ENCODE measurements at regions not wholly inside any gene's neighbourhood (a gene's known extent, or its start where the extent isn't known, plus 50 kb on each side); places are given as distances from the start of the nearest gene placed in this dataset.

- H4K91ac ChIP-seq (ENCODE audit: insufficient read length, low read depth, low read length) = no peak overlapping the region
- no peak overlapping the region for H3T11ph ChIP-seq (ENCODE audit: low read length)
- Mint-ChIP-seq H3K36me3 (ENCODE audit: insufficient read depth in 1 of 3, low read depth in 3 of 3) (no peaks in the 10 kb centered on the region), H3K9me3 (no peaks in the 10 kb centered on the region; a peak in 1 of 5 replicates), H3K27me3 (ENCODE audit: low read depth) (peaks cover 87% of the 10 kb centered on the region), H3K27ac (no peak overlapping the region), H3K4me1 (peaks cover 58 to 64% of the 10 kb centered on the region in 2 experiments), H3K4me3 (no peak overlapping the region)
- no peak overlapping the region for H2BK5ac ChIP-seq (ENCODE audit: insufficient read length, low read length)
- H4K8ac ChIP-seq (replicated peaks; ENCODE audit: insufficient read length, low read depth, low read length) = no peak overlapping the region
- no peak overlapping the region for H2BK15ac ChIP-seq (ENCODE audit: low read depth, low read length)
- H4K20me1 ChIP-seq (ENCODE audit: control insufficient read depth, insufficient read depth, insufficient read length) = no peaks in the 10 kb centered on the region
- H3K4me1 ChIP-seq (ENCODE audit: insufficient read depth, low read length) = peaks cover 8% of the 10 kb centered on the region; the same call in 1 of the 2 replicates
- H3K79me1 ChIP-seq (ENCODE audit: insufficient read depth, low read depth, low read length, poor library complexity, severe bottlenecking) = no peaks in the 10 kb centered on the region
- H3K79me2 ChIP-seq (ENCODE audit: insufficient read depth, low read length) = no peaks in the 10 kb centered on the region
- H2AFZ ChIP-seq (ENCODE audit: low read length) = no peak overlapping the region
- no peak for TF ChIP-seq CTCF (conservative IDR thresholded peaks at IDR 0.05)
- WGBS (ENCODE audit: extremely low coverage, insufficient read length, low lambda C conversion rate) = no CpG with 5 or more reads among the region's 3 CpGs
- no peak for DNase-seq
- H3K56ac ChIP-seq (ENCODE audit: insufficient read length, low read depth, low read length) = no peak overlapping the region
- no peak overlapping the region for H3K4me2 ChIP-seq (ENCODE audit: insufficient read depth, insufficient read length, low read length)
- peaks cover 2% of the 10 kb centered on the region; the same call in 1 of the 2 replicates for H3K27me3 ChIP-seq (ENCODE audit: insufficient read depth, low read length)
- no peak overlapping the region for H2AK5ac ChIP-seq (ENCODE audit: insufficient read length, low read length)
- H2BK20ac ChIP-seq (ENCODE audit: low read depth, low read length, poor library complexity, severe bottlenecking) = no peak overlapping the region
- no peak overlapping the region for H3K23ac ChIP-seq (ENCODE audit: insufficient read length, low read depth, low read length)
- no peak overlapping the region for H3K14ac ChIP-seq (ENCODE audit: insufficient read depth, low read length)
- H3K23me2 ChIP-seq (ENCODE audit: insufficient read length, low read depth, low read length, poor library complexity, severe bottlenecking) = no peaks in the 10 kb centered on the region
- H3K4ac ChIP-seq (ENCODE audit: low read depth, low read length) = no peak overlapping the region
- H3K9ac ChIP-seq (ENCODE audit: extremely low read depth, insufficient read length, low read length) = no peak overlapping the region
- no peak overlapping the region for H4K5ac ChIP-seq (ENCODE audit: insufficient read length, low read depth, low read length)
- H3K27ac ChIP-seq (ENCODE audit: insufficient read length, low read depth, low read length) = no peak overlapping the region
- no peak overlapping the region for H2BK12ac ChIP-seq (ENCODE audit: insufficient read length, low read depth, low read length)
- H3K18ac ChIP-seq (ENCODE audit: insufficient read length, low read depth, low read length) = no peak overlapping the region
- H3K9me3 ChIP-seq (ENCODE audit: control insufficient read depth, low read depth, low read length) = no peaks in the 10 kb centered on the region
- no peak overlapping the region for H2BK120ac ChIP-seq (ENCODE audit: low read depth, low read length, poor library complexity, severe bottlenecking)
These were observed 69.7 kb upstream of the NECTIN1 start for GRCh38 chr11:119798656-119799055.
